Ectodermal cell (in vitro differentiated cells): ENCODE measurements at regions not wholly inside any gene's neighbourhood (a gene's known extent, or its start where the extent isn't known, plus 50 kb on each side); places are given as distances from the start of the nearest gene placed in this dataset.

ENCODE experiments used
- H3K27ac ChIP-seq: 2 replicates; pipeline ENCODE4 v1.7.0; 2013; ENCODE audit warnings: mild to moderate bottlenecking, low read depth, low read length; ENCODE audit not compliant: insufficient read depth, poor library complexity, severe bottlenecking
- H3K27me3 ChIP-seq: 2 replicates; pipeline ENCODE4 v1.7.0; 2013; ENCODE audit warnings: mild to moderate bottlenecking, low read length; ENCODE audit not compliant: insufficient read depth, control insufficient read depth, poor library complexity, severe bottlenecking
- H3K36me3 ChIP-seq: one replicate; pipeline ENCODE4 v1.7.0; 2013; ENCODE audit warnings: low read length; ENCODE audit not compliant: control insufficient read depth, insufficient read depth
- H3K4me1 ChIP-seq: one replicate; pipeline ENCODE4 v1.7.0; 2013; ENCODE audit warnings: low read length; ENCODE audit not compliant: control insufficient read depth, insufficient read depth
- H3K4me3 ChIP-seq: 2 replicates; pipeline ENCODE4 v1.7.0; 2013; ENCODE audit warnings: low read depth, low read length, control low read depth; ENCODE audit not compliant: insufficient read depth
- H3K9me3 ChIP-seq: 2 replicates; pipeline ENCODE4 v1.7.0; 2013; ENCODE audit warnings: mild to moderate bottlenecking, low read length, moderate library complexity; ENCODE audit not compliant: control insufficient read depth
- WGBS, 2 experiments: methylation state at CpG; one replicate each; pipeline ENCODE4 v1.1.7; 2013; ENCODE audit warnings: missing lambda C conversion rate in 2 of 2; 5-methylcytosine and 5-hydroxymethylcytosine counted together

DNA sequence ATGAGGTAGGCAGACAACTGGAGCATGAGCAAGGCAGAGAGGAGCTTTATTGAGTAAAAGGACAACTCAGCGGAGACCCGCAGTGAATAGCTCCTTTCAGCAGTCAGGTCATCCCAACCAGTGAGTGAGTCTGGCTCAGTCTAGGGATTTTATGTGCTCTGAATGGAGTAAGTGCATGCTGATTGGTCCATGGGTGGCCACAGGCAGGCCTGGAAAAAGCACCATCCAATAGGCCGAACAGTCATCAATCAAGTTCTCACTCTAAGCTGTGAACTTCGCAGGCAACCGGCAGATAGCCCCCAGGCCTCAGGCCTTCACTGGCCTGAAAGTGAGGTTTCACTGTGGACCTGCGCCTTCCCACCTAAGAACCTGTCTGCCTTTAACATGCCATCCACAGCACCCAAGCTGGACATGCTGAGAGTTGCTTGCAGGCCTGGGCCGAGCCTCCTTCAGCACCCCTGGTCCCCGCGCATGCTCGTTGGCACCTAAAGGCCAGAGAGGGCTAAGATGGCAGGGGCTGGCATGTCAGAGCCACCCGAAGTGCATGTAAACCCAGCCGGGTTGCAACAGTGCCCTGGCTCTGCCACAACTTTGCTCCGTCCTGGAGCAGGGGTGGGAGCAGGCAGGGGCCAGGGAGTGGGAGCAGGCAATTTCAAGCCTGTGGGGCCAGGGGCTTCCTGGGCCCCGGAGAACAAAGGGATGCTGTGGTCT lies 698.7 kb downstream of the SLITRK1 start:
- Histone ChIP-seq H3K9me3 (no peaks in the 10 kb centered on the region), H3K4me3 (no peak overlapping the region), H3K27ac (no peak overlapping the region), H3K27me3 (no peaks in the 10 kb centered on the region), H3K36me3 (no peaks in the 10 kb centered on the region), H3K4me1 (no peaks in the 10 kb centered on the region)
- 90 to 94% methylated on average over 14 of the region's 14 CpGs for WGBS, 2 experiments

DNA sequence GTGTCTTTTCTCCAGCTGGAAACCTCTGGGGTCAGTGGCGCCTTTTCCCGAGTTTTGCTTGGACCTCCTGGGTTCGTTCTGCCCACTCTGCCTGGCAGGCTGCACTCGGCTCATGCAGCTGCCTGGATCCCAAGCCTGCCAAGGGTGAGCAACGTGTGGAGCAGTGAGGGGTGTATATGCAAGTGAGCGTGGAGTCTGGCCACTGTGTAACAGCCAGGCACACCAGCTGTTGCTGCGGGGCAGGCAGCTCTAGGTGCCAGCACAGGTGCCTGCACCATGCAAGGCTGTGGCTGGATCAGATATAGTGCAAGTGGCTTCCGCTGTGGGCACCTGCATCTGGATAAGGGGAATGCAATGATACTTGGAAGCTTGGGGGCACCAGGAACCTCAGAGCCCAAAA lies 699.4 kb downstream of the SLITRK1 start:
- 81 to 82% methylated on average over 8 of the region's 8 CpGs for WGBS, 2 experiments
- Histone ChIP-seq H3K4me1 (no peaks in the 10 kb centered on the region), H3K4me3 (no peak overlapping the region), H3K9me3 (no peaks in the 10 kb centered on the region), H3K27me3 (no peaks in the 10 kb centered on the region), H3K36me3 (no peaks in the 10 kb centered on the region), H3K27ac (no peak overlapping the region)

DNA sequence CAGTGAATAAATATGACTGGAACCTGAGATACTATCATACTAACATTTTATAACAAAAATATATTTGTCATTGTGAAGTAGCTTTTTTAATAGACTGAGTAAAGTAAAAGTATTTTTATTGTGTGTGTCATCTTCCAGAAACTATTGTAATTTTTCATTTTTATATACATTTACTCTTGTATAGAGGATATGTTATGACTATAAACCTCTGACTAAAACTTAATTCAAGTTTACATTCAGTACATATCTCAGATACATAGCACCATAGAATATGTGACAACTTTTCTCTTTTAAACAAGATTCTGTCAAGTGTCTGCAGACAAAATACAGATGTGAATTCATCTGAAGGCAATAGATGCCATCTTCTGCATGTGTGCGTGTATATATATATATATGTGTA lies 704.3 kb downstream of the SLITRK1 start:
- H3K27me3 ChIP-seq = no peaks in the 10 kb centered on the region
- WGBS, 2 experiments = no CpG with 5 or more reads among the region's 1 CpG
- no peaks in the 10 kb centered on the region for H3K36me3 ChIP-seq
- no peak overlapping the region for H3K27ac ChIP-seq
- H3K4me1 ChIP-seq = no peaks in the 10 kb centered on the region
- no peak overlapping the region for H3K4me3 ChIP-seq
- no peaks in the 10 kb centered on the region for H3K9me3 ChIP-seq

DNA sequence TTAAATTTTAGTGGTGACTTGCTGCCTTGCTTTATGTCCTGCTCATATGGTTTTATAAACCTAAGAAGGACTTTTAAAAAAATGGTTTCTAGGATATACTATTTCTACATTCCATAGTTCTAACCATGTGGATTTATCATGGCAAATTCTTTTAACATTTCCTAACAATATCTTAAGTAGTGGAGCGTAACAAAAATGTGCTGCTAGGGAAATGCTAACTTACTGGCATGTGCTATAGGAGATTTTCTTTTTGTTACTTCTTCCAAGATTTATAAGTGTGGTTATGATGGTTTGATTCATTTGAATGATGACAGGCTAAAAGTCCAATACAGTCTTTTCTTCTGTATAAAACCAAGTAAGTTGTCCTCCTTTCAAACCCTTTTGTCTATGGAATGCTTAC lies 713.7 kb downstream of the SLITRK1 start:
- Histone ChIP-seq H3K27ac (no peak overlapping the region), H3K4me3 (no peak overlapping the region), H3K36me3 (no peaks in the 10 kb centered on the region), H3K9me3 (no peaks in the 10 kb centered on the region), H3K27me3 (no peaks in the 10 kb centered on the region), H3K4me1 (no peaks in the 10 kb centered on the region)
- 100% methylated on average over 1 of the region's 1 CpG; no CpG with 5 or more reads in 1 of the 2 experiments for WGBS, 2 experiments

DNA sequence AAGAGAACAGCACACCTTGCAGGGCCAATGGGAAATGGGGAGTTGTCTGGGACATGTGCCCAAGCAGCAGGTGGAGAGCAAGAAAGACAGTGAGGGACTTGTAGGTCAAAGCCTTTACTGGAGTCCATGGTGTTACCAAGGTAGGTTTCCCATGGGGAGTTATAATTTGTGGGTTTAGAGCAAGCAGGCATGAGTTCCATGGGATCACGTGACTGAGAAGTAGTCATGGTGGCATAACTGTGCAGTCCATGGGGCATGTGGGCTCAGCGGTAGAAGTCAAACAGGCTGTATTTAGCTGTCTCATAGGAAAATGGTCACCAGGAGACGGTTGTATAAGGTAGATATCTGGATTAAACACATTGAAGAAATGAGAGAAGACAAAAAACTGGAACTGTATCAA lies 715.1 kb downstream of the SLITRK1 start:
- WGBS, 2 experiments = 94% methylated on average over 3 of the region's 3 CpGs
- H3K27me3 ChIP-seq = no peaks in the 10 kb centered on the region
- H3K27ac ChIP-seq = no peak overlapping the region
- H3K36me3 ChIP-seq = no peaks in the 10 kb centered on the region
- H3K4me3 ChIP-seq = no peak overlapping the region
- no peaks in the 10 kb centered on the region for H3K9me3 ChIP-seq
- H3K4me1 ChIP-seq = no peaks in the 10 kb centered on the region

DNA sequence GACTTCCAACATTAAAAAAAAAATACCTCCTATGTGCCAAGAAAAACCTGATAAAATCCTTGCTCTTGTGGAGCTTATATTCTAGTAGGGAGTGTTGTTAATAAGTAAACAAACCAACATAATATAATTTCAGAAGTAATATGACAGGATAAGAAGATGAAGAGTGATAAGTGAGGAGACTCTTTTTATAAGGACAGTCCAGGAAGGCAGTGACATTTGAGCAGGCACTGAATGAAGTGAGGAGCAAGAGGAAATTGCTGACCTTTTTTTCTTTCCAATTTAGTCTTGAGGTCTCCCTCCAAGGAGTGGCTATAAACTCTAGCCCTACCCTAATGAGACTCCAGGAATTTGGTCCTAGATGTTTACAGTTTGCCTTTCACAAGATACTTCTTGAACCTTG lies 715.7 kb downstream of the SLITRK1 start:
- no peak overlapping the region for H3K4me3 ChIP-seq

DNA sequence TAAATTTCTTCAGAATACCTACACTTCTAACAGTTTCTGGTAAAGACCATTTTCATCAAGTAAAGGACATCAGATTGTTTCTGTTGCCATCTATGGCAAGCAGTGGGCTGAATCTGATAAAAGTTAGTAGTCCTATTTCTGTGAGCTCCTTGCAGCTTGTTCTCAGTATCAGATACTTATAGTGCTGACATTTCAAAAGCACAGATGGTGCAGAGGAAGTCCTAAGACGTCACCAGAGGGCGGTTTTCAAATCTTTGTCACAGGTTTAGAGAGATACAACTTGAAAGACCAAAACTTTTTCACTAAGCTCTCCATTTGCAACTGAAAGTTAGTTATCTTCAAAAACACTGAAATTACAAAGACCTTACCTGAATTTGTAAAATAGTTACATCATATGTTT lies 719.8 kb downstream of the SLITRK1 start:
- Histone ChIP-seq H3K4me3 (no peak overlapping the region), H3K4me1 (no peaks in the 10 kb centered on the region)
- 61 to 71% methylated on average over 2 of the region's 2 CpGs for WGBS, 2 experiments

More for the DNA sequence above, 715.7 kb downstream of the SLITRK1 start:
- no peaks in the 10 kb centered on the region for H3K36me3 ChIP-seq
- H3K4me1 ChIP-seq = no peaks in the 10 kb centered on the region
- H3K9me3 ChIP-seq = no peaks in the 10 kb centered on the region
- H3K27ac ChIP-seq = no peak overlapping the region
- H3K27me3 ChIP-seq = no peaks in the 10 kb centered on the region

DNA sequence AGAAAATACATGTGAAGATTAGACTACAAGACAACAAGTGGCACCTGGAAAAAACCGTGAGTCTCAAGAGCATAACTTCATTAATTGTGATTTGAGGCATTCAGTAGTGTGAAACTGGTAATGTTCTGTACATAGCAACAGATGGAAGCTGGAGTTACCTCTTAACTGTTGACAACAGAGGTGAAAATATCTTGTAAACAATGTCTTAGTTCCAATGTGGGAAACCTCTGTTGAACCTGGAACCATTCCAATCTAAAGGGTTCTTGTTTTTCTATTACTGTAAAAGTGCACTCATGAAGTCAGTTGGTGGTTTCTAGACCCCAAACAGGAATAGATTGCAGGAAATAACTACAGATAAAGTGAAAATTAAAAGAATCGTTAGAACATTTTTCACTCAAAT lies 728.4 kb downstream of the SLITRK1 start:
- WGBS, 2 experiments = 91 to 95% methylated on average over 2 of the region's 2 CpGs
- Histone ChIP-seq H3K36me3 (no peaks in the 10 kb centered on the region), H3K27me3 (no peaks in the 10 kb centered on the region), H3K4me1 (no peaks in the 10 kb centered on the region), H3K27ac (no peak overlapping the region), H3K9me3 (no peaks in the 10 kb centered on the region), H3K4me3 (no peak overlapping the region)

More for the DNA sequence above, 719.8 kb downstream of the SLITRK1 start:
- H3K27ac ChIP-seq = no peak overlapping the region
- no peaks in the 10 kb centered on the region for H3K36me3 ChIP-seq
- no peaks in the 10 kb centered on the region for H3K27me3 ChIP-seq
- no peaks in the 10 kb centered on the region for H3K9me3 ChIP-seq

DNA sequence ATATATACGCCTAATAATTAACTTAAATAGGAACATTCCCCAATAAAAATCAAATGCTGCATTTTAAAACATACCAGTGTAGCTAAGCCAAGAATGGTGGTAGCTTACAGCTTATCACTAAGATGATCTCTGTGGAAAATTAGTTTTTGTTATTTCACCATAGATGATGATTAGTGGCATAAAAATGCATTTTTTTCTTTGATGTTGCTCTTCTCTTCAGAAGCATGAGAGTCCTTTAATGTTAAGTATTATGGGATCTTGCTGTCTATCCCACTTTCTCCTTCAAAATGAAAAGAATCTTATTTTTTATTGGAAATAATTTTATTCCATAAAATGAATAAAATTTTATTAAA lies 731.0 kb downstream of the SLITRK1 start:
- Histone ChIP-seq H3K4me1 (no peaks in the 10 kb centered on the region), H3K4me3 (no peak overlapping the region), H3K27ac (no peak overlapping the region), H3K36me3 (no peaks in the 10 kb centered on the region), H3K27me3 (no peaks in the 10 kb centered on the region), H3K9me3 (no peaks in the 10 kb centered on the region)
- 100% methylated on average over 1 of the region's 1 CpG for WGBS, 2 experiments

DNA sequence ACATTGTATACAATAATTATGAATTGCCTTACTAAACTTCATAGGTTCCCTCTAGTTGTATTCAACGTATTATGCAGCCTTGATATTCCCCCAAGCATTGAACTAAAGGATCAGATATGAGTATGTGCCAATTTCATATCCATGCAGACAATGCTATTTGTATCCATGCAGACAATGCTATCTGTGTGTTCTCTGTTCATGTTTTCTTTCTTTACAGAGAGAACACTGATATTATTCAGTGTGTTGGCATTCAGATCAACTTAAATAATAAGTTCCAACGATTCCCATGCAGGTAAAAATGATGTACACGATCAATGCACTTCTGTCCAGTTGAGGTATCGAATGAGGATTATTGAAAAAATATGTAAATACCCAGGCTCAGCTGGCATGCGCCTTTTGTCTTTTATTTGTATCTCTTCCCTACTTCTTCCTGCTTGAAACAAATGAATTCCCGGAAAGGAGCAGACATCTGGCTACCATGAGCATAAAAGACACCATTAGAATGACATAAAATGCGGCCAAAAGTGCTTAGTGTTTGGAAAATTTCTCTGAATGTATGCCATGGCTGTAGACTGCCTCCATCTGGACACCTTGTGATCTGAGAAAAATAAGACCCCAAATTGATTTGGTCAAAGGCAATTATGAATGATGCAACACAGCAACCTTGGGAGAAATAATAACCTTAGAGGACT lies 731.5 kb downstream of the SLITRK1 start:
- no peak overlapping the region for H3K27ac ChIP-seq
- H3K4me1 ChIP-seq = no peaks in the 10 kb centered on the region
- no peak overlapping the region for H3K4me3 ChIP-seq
- no peaks in the 10 kb centered on the region for H3K27me3 ChIP-seq
- 92 to 95% methylated on average over 7 of the region's 7 CpGs for WGBS, 2 experiments
- no peaks in the 10 kb centered on the region for H3K36me3 ChIP-seq
- no peaks in the 10 kb centered on the region for H3K9me3 ChIP-seq
